ENCODE measurements at regions not wholly inside any gene's neighbourhood (a gene's known extent, or its start where the extent isn't known, plus 50 kb on each side); places are given as distances from the start of the nearest gene placed in this dataset.

- DNase-seq (ENCODE audit: low read depth) (no peak), FAIRE-seq (no peak)
- Histone ChIP-seq H2AFZ (ENCODE audit: low read depth, low read length) (no peak overlapping the region), H3K4me2 (ENCODE audit: low read length) (no peak overlapping the region), H3K4me3 (ENCODE audit: insufficient read depth, low read depth, low read length) (no peak overlapping the region), H3K27ac (ENCODE audit: low read depth, low read length) (no peak overlapping the region), H3K36me3 (ENCODE audit: insufficient read depth, low read length) (no peaks in the 10 kb centered on the region), H3K9ac (ENCODE audit: low read length) (no peak overlapping the region), H3K9me3 (ENCODE audit: insufficient read depth, low read depth, low read length) (no peaks in the 10 kb centered on the region), H3K79me2 (ENCODE audit: insufficient read depth, low read length) (no peaks in the 10 kb centered on the region), H3K27me3 (ENCODE audit: insufficient read depth, low read length) (no peaks in the 10 kb centered on the region), H4K20me1 (ENCODE audit: insufficient read depth, low read length) (no peaks in the 10 kb centered on the region), H3K4me1 (ENCODE audit: insufficient read depth, low read length) (no peaks in the 10 kb centered on the region)
- Mint-ChIP-seq H3K9me3 (ENCODE audit: unreplicated experiment) (no peaks in the 10 kb centered on the region), H3K4me3 (ENCODE audit: unreplicated experiment) (no peak overlapping the region), H3K27me3 (ENCODE audit: low read depth, unreplicated experiment) (peaks cover 12% of the 10 kb centered on the region), H3K36me3 (ENCODE audit: low read depth, unreplicated experiment) (no peaks in the 10 kb centered on the region), H3K4me1 (ENCODE audit: low read depth, unreplicated experiment) (peaks cover 13% of the 10 kb centered on the region), H3K27ac (ENCODE audit: unreplicated experiment) (no peak overlapping the region)
- TF ChIP-seq EZH2 (IDR thresholded peaks at IDR 0.05; ENCODE audit: insufficient read depth, low read length) (no peak), CTCF (IDR thresholded peaks at IDR 0.05; ENCODE audit: insufficient read depth, low read depth, low read length) (no peak)
Measured at GRCh38 chr19:33875071-33875470, 78.4 kb downstream of the KCTD15 start.

- Histone ChIP-seq H3K79me2 (ENCODE audit: insufficient read depth, low read length) (no peaks in the 10 kb centered on the region), H3K27me3 (ENCODE audit: insufficient read depth, low read length) (no peaks in the 10 kb centered on the region), H4K20me1 (ENCODE audit: insufficient read depth, low read length) (no peaks in the 10 kb centered on the region), H3K4me2 (ENCODE audit: low read length) (no peak overlapping the region), H3K27ac (ENCODE audit: low read depth, low read length) (no peak overlapping the region), H3K9ac (ENCODE audit: low read length) (no peak overlapping the region), H3K4me1 (ENCODE audit: insufficient read depth, low read length) (no peaks in the 10 kb centered on the region), H3K4me3 (ENCODE audit: insufficient read depth, low read depth, low read length) (no peak overlapping the region), H3K9me3 (ENCODE audit: insufficient read depth, low read depth, low read length) (no peaks in the 10 kb centered on the region), H2AFZ (ENCODE audit: low read depth, low read length) (no peak overlapping the region), H3K36me3 (ENCODE audit: insufficient read depth, low read length) (no peaks in the 10 kb centered on the region)
- DNase-seq (ENCODE audit: low read depth), result no peak
- H3K4me3 Mint-ChIP-seq (ENCODE audit: unreplicated experiment), result no peak overlapping the region
- no peaks in the 10 kb centered on the region for H3K9me3 Mint-ChIP-seq (ENCODE audit: unreplicated experiment)
- no peak for TF ChIP-seq CTCF (IDR thresholded peaks at IDR 0.05; ENCODE audit: insufficient read depth, low read depth, low read length)
- no peak for TF ChIP-seq EZH2 (IDR thresholded peaks at IDR 0.05; ENCODE audit: insufficient read depth, low read length)
- no peaks in the 10 kb centered on the region for H3K36me3 Mint-ChIP-seq (ENCODE audit: low read depth, unreplicated experiment)
- FAIRE-seq, result no peak
- H3K4me1 Mint-ChIP-seq (ENCODE audit: low read depth, unreplicated experiment), result peaks cover 13% of the 10 kb centered on the region
- H3K27ac Mint-ChIP-seq (ENCODE audit: unreplicated experiment), result no peak overlapping the region
- H3K27me3 Mint-ChIP-seq (ENCODE audit: low read depth, unreplicated experiment), result peaks cover 12% of the 10 kb centered on the region
Measured at GRCh38 chr19:33876192-33876591, 79.5 kb downstream of the KCTD15 start.

GRCh38 chr19:33878030-33878544, 81.4 kb downstream of the KCTD15 start:
- peaks cover 8% of the 10 kb centered on the region for H3K4me1 Mint-ChIP-seq (ENCODE audit: low read depth, unreplicated experiment)
- H3K4me1 ChIP-seq (ENCODE audit: insufficient read depth, low read length), result no peaks in the 10 kb centered on the region
- no peaks in the 10 kb centered on the region for H3K9me3 Mint-ChIP-seq (ENCODE audit: unreplicated experiment)
- H2AFZ ChIP-seq (ENCODE audit: low read depth, low read length), result no peak overlapping the region
- no peaks in the 10 kb centered on the region for H3K27me3 ChIP-seq (ENCODE audit: insufficient read depth, low read length)
- FAIRE-seq (no peak), DNase-seq (ENCODE audit: low read depth) (no peak)
- H3K36me3 Mint-ChIP-seq (ENCODE audit: low read depth, unreplicated experiment), result no peaks in the 10 kb centered on the region
- TF ChIP-seq EZH2 (IDR thresholded peaks at IDR 0.05; ENCODE audit: insufficient read depth, low read length), result no peak
- no peak for TF ChIP-seq CTCF (IDR thresholded peaks at IDR 0.05; ENCODE audit: insufficient read depth, low read depth, low read length)
- no peak overlapping the region for H3K4me2 ChIP-seq (ENCODE audit: low read length)
- no peak overlapping the region for H3K27ac Mint-ChIP-seq (ENCODE audit: unreplicated experiment)
- no peak overlapping the region for H3K4me3 Mint-ChIP-seq (ENCODE audit: unreplicated experiment)
- H3K9me3 ChIP-seq (ENCODE audit: insufficient read depth, low read depth, low read length), result no peaks in the 10 kb centered on the region
- H3K27ac ChIP-seq (ENCODE audit: low read depth, low read length), result no peak overlapping the region
- peaks cover 12% of the 10 kb centered on the region for H3K27me3 Mint-ChIP-seq (ENCODE audit: low read depth, unreplicated experiment)
- H3K79me2 ChIP-seq (ENCODE audit: insufficient read depth, low read length), result no peaks in the 10 kb centered on the region
- H3K9ac ChIP-seq (ENCODE audit: low read length), result no peak overlapping the region
- H3K36me3 ChIP-seq (ENCODE audit: insufficient read depth, low read length), result no peaks in the 10 kb centered on the region
- no peaks in the 10 kb centered on the region for H4K20me1 ChIP-seq (ENCODE audit: insufficient read depth, low read length)
- H3K4me3 ChIP-seq (ENCODE audit: insufficient read depth, low read depth, low read length), result no peak overlapping the region

Measured in astrocyte (in vitro differentiated cells and primary cell).